Breast epithelium (tissue), 3 donors: ENCODE measurements at regions not wholly inside any gene's neighbourhood (a gene's known extent, or its start where the extent isn't known, plus 50 kb on each side); places are given as distances from the start of the nearest gene placed in this dataset.

Source experiments
- POLR2A ChIP-seq: fragments of 450-650 bp; IDR thresholded peaks from one replicate; pipeline ENCODE4 v1.6.1; 2016; ENCODE audit warnings: antibody characterized with exemption, mild to moderate bottlenecking, moderate library complexity
- POLR2AphosphoS5 ChIP-seq, 3 donors: sonication (generic); formaldehyde crosslinking; IDR thresholded peaks; one replicate each; pipeline ENCODE4 v1.6.1; 2017; ENCODE audit warnings: antibody characterized with exemption in 3 of 3
- TF ChIP-seq, protein P1 (sequence below), 3 donors: fragments of 450-650 bp; IDR thresholded peaks; one replicate each; pipeline ENCODE4 v1.5.1; 2016 to 2017; ENCODE audit warnings: antibody characterized with exemption in 3 of 3, mild to moderate bottlenecking in 3 of 3, moderate library complexity in 3 of 3

DNA sequence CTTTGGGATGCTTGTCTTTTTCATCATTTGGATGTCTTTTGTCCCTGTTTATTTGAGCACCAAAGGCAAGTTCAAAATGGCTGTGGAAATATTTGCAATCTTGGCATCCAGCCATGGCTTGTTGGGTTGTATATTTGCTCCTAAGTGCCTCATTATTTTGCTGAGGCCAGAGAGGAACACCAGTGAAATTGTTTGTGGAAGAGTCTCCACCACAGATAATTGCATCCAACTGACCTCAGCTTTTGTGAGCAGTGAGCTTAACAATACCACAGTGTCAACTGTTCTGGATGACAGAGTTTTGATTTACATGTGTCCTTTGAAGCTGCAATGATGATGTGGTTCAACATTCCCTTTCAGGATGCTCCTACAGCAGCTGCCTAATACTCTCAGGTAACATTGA is 83.0 kb upstream of the KCNAB1 start:
- TF ChIP-seq POLR2AphosphoS5 (IDR thresholded peaks at IDR 0.05) (no peak), POLR2A (no peak)
- TF ChIP-seq, protein P1, sequence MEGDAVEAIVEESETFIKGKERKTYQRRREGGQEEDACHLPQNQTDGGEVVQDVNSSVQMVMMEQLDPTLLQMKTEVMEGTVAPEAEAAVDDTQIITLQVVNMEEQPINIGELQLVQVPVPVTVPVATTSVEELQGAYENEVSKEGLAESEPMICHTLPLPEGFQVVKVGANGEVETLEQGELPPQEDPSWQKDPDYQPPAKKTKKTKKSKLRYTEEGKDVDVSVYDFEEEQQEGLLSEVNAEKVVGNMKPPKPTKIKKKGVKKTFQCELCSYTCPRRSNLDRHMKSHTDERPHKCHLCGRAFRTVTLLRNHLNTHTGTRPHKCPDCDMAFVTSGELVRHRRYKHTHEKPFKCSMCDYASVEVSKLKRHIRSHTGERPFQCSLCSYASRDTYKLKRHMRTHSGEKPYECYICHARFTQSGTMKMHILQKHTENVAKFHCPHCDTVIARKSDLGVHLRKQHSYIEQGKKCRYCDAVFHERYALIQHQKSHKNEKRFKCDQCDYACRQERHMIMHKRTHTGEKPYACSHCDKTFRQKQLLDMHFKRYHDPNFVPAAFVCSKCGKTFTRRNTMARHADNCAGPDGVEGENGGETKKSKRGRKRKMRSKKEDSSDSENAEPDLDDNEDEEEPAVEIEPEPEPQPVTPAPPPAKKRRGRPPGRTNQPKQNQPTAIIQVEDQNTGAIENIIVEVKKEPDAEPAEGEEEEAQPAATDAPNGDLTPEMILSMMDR (IDR thresholded peaks at IDR 0.05) = no peak
